Keratinocyte (primary cell): ENCODE measurements at regions not wholly inside any gene's neighbourhood (a gene's known extent, or its start where the extent isn't known, plus 50 kb on each side); places are given as distances from the start of the nearest gene placed in this dataset.

Source experiments
- CTCF ChIP-seq, 3 experiments: IDR thresholded peaks in 1 of 3; conservative IDR thresholded peaks in 1 of 3; optimal IDR thresholded peaks in 1 of 3; 2 replicates in 2 of 3; 3 replicates in 1 of 3; pipeline versions ENCODE3 to v1.5.1; 2011; ENCODE audit warnings: low read length in 3 of 3, mild to moderate bottlenecking in 3 of 3, moderate library complexity in 2 of 3, control low read depth in 1 of 3, inconsistent platforms in 1 of 3; ENCODE audit not compliant: insufficient read depth in 2 of 3; ENCODE audit errors: extremely low read depth in 1 of 3
- EZH2 ChIP-seq: IDR thresholded peaks from one replicate; pipeline ENCODE4 v1.6.1; 2012; ENCODE audit warnings: inconsistent platforms, mild to moderate bottlenecking, low read length, moderate library complexity

- TF ChIP-seq CTCF (optimal IDR thresholded peaks at IDR 0.05 in 1 of 3, IDR thresholded peaks at IDR 0.05 in 1 of 3, conservative IDR thresholded peaks at IDR 0.05 in 1 of 3; ENCODE audit: extremely low read depth in 1 of 3, insufficient read depth in 2 of 3, low read length in 3 of 3) (no peak), EZH2 (no peak)
Measured at GRCh38 chr12:90790747-90791146, 164.2 kb downstream of the CCER1 start.
